Femur (tissue), 1 donor: ENCODE measurements at regions not wholly inside any gene's neighbourhood (a gene's known extent, or its start where the extent isn't known, plus 50 kb on each side); places are given as distances from the start of the nearest gene placed in this dataset.
"Not testable (repeated sequence)": the region's sequence is repeated elsewhere in the genome, so short reads cannot be mapped to it uniquely, and the experiment has no call there.

Experiments used
- DNase-seq: peaks from one replicate; pipeline ENCODE4 v3.0.0-alpha.2; 2017

- DNase-seq: no peak
These were observed 1045.6 kb downstream of the GLUD2 start for GRCh38 chrX:122092978-122093377.

GRCh38 chrX:122094611-122095010 lies 1047.2 kb downstream of the GLUD2 start:
- DNase-seq: no peak

GRCh38 chrX:122113376-122113775 lies 1066.0 kb downstream of the GLUD2 start:
- DNase-seq: no peak

GRCh38 chrX:122113896-122114295 lies 1066.5 kb downstream of the GLUD2 start:
- no peak for DNase-seq

- DNase-seq: no peak
These were observed 1068.2 kb downstream of the GLUD2 start for GRCh38 chrX:122115604-122116003.

- no peak for DNase-seq
These were observed 1064.7 kb upstream of the GRIA3 start for GRCh38 chrX:122119361-122119760.

- DNase-seq: no peak
These were observed 1061.8 kb upstream of the GRIA3 start for GRCh38 chrX:122122274-122122673.

- DNase-seq: no peak
These were observed 1050.6 kb upstream of the GRIA3 start for GRCh38 chrX:122133478-122133877.

- no peak for DNase-seq
These were observed 1049.8 kb upstream of the GRIA3 start for GRCh38 chrX:122134291-122134690.

- peak; percentile 26 for DNase-seq
These were observed 1049.0 kb upstream of the GRIA3 start for GRCh38 chrX:122135070-122135469.

- DNase-seq: not testable (repeated sequence)
These were observed 1043.9 kb upstream of the GRIA3 start for GRCh38 chrX:122140219-122140618.

GRCh38 chrX:122154019-122154418 lies 1030.1 kb upstream of the GRIA3 start:
- DNase-seq: no peak

GRCh38 chrX:122168241-122168640 lies 1015.8 kb upstream of the GRIA3 start:
- no peak for DNase-seq

- no peak for DNase-seq
These were observed 999.3 kb upstream of the GRIA3 start for GRCh38 chrX:122184791-122185190.

- no peak for DNase-seq
These were observed 996.9 kb upstream of the GRIA3 start for GRCh38 chrX:122187069-122187713.

GRCh38 chrX:122188751-122189150 lies 995.3 kb upstream of the GRIA3 start:
- DNase-seq: no peak

GRCh38 chrX:122196343-122196742 lies 987.7 kb upstream of the GRIA3 start:
- no peak for DNase-seq

GRCh38 chrX:122203399-122203798 lies 980.7 kb upstream of the GRIA3 start:
- no peak for DNase-seq

- no peak for DNase-seq
These were observed 965.4 kb upstream of the GRIA3 start for GRCh38 chrX:122218666-122219065.

- DNase-seq: no peak
These were observed 964.9 kb upstream of the GRIA3 start for GRCh38 chrX:122219226-122219625.

- no peak for DNase-seq
These were observed 964.3 kb upstream of the GRIA3 start for GRCh38 chrX:122219735-122220134.

- no peak for DNase-seq
These were observed 963.3 kb upstream of the GRIA3 start for GRCh38 chrX:122220644-122221373.

- not testable (repeated sequence) for DNase-seq
These were observed 962.3 kb upstream of the GRIA3 start for GRCh38 chrX:122221810-122222209.

GRCh38 chrX:122224137-122224536 lies 959.9 kb upstream of the GRIA3 start:
- not testable (repeated sequence) for DNase-seq

GRCh38 chrX:122238801-122239200 lies 945.3 kb upstream of the GRIA3 start:
- no peak for DNase-seq
